ENCODE measurements at regions not wholly inside any gene's neighbourhood (a gene's known extent, or its start where the extent isn't known, plus 50 kb on each side); places are given as distances from the start of the nearest gene placed in this dataset.

GRCh38 chr3:117266806-117267205, 557.2 kb downstream of the TUSC7 start:
- no peak for TF ChIP-seq POLR2AphosphoS5 (IDR thresholded peaks at IDR 0.05; ENCODE audit: low read depth, low read length)
- no peak for TF ChIP-seq REST (IDR thresholded peaks at IDR 0.05; ENCODE audit: insufficient read depth in 1 of 2, low read depth in 2 of 2, low read length in 2 of 2)

Measured in PFSK-1 (cell line).